Prostate gland (tissue), 2 donors: ENCODE measurements at regions not wholly inside any gene's neighbourhood (a gene's known extent, or its start where the extent isn't known, plus 50 kb on each side); places are given as distances from the start of the nearest gene placed in this dataset.

Experiments used
- DNase-seq: peaks from one replicate; pipeline ENCODE4 v3.0.0-alpha.2; 2019; ENCODE audit warnings: low spot score
- H3K27ac ChIP-seq, 2 donors: fragments of 200-600 bp; sonication (generic); 2 replicates each; pipeline ENCODE4 v1.5.1; 2017 to 2019
- H3K27me3 ChIP-seq: fragments of 200-600 bp; sonication (generic); replicated peaks from 2 replicates; pipeline ENCODE4 v1.5.1; 2019; ENCODE audit not compliant: insufficient read depth
- H3K36me3 ChIP-seq, 2 donors: fragments of 200-600 bp; sonication (generic); 1 replicate in 1 of 2; 2 replicates in 1 of 2; pipeline versions ENCODE4 v1.5.1 to v1.8.1; 2017 to 2019
- H3K4me1 ChIP-seq: fragments of 200-600 bp; sonication (generic); replicated peaks from 2 replicates; pipeline ENCODE4 v1.5.1; 2019
- H3K4me3 ChIP-seq, 2 donors: fragments of 200-600 bp; sonication (generic); 2 replicates each; pipeline ENCODE4 v1.5.1; 2017 to 2019
- H3K9me3 ChIP-seq: fragments of 200-600 bp; sonication (generic); 2 replicates; pipeline ENCODE4 v1.5.1; 2017
- CTCF ChIP-seq, 4 experiments: fragments of 200-600 bp in 2 of 4; fragments of 450-650 bp in 2 of 4; sonication (generic) in 2 of 4; IDR thresholded peaks; 1 replicate in 3 of 4; 2 replicates in 1 of 4; pipeline ENCODE4 v1.5.1; 2016 to 2019; ENCODE audit warnings: antibody characterized with exemption in 4 of 4, mild to moderate bottlenecking in 2 of 4, moderate library complexity in 2 of 4
- POLR2A ChIP-seq: fragments of 450-650 bp; IDR thresholded peaks from one replicate; pipeline ENCODE4 v1.6.1; 2016; ENCODE audit warnings: antibody characterized with exemption, mild to moderate bottlenecking
- POLR2AphosphoS5 ChIP-seq: sonication (generic); formaldehyde crosslinking; IDR thresholded peaks from one replicate; pipeline ENCODE4 v1.6.1; 2017; ENCODE audit warnings: antibody characterized with exemption
- WGBS: methylation state at CpG from one replicate; pipeline ENCODE4 v1.1.5; 2018; 5-methylcytosine and 5-hydroxymethylcytosine counted together
- intact Hi-C: fragments of 100-400 bp; cut with DNase I; formaldehyde crosslinking; loops from one replicate; pipeline ENCODE4 v1.14.2; 2022

- no peaks in the 10 kb centered on the region for H3K4me1 ChIP-seq
- H3K4me3 ChIP-seq: no peak overlapping the region
- no peaks in the 10 kb centered on the region for H3K27me3 ChIP-seq
- WGBS: 57% methylated on average over 5 of the region's 5 CpGs
- no peaks in the 10 kb centered on the region for H3K9me3 ChIP-seq
- no peak for DNase-seq
- H3K36me3 ChIP-seq: no peaks in the 10 kb centered on the region
- intact Hi-C loops: no loop called here
- no peak for TF ChIP-seq POLR2AphosphoS5
- TF ChIP-seq CTCF (IDR thresholded peaks at IDR 0.05): no peak
- no peak for TF ChIP-seq POLR2A
- H3K27ac ChIP-seq: no peak overlapping the region
Observed at GRCh38 chr13:37345391-37345790, 239.9 kb upstream of the CSNK1A1L start.

- intact Hi-C loops: no loop called here
- no peaks in the 10 kb centered on the region for H3K27me3 ChIP-seq
- TF ChIP-seq POLR2AphosphoS5 (no peak), POLR2A (no peak), CTCF (IDR thresholded peaks at IDR 0.05) (no peak)
- no peak for DNase-seq
- H3K36me3 ChIP-seq: no peaks in the 10 kb centered on the region
- H3K4me1 ChIP-seq: no peaks in the 10 kb centered on the region
- H3K9me3 ChIP-seq: no peaks in the 10 kb centered on the region
- H3K27ac ChIP-seq: no peak overlapping the region
- WGBS: 31% methylated on average over 3 of the region's 3 CpGs
- no peak overlapping the region for H3K4me3 ChIP-seq
Observed at GRCh38 chr13:37344056-37344455, 238.6 kb upstream of the CSNK1A1L start.

DNA sequence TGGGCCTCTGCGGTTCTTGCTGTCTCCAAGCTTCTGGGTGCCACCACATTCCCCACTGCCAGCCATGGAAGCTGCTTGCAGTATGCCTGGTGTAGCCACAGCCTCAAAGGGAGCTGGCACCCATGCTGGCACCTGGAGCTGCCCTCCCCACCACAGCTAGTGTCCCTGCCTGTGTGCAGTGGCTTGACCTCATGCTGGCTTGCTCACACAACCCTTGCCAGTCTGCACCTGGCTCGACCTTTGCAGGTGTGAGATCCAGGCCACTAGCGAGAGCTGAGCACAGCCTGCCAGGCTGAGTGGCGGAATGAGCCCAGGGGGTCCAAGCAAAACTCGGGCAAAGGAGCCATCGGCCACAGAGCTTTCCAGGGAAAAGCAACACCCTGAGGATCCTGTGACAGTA, 236.7 kb upstream of the CSNK1A1L start:
- Histone ChIP-seq H3K4me1 (no peaks in the 10 kb centered on the region), H3K27ac (no peak overlapping the region), H3K9me3 (no peaks in the 10 kb centered on the region), H3K27me3 (no peaks in the 10 kb centered on the region), H3K4me3 (no peak overlapping the region), H3K36me3 (no peaks in the 10 kb centered on the region)
- WGBS: 79% methylated on average over 6 of the region's 6 CpGs
- no peak for DNase-seq
- intact Hi-C loops: no loop called here
- TF ChIP-seq CTCF (IDR thresholded peaks at IDR 0.05): no peak
- no peak for TF ChIP-seq POLR2A
- TF ChIP-seq POLR2AphosphoS5: no peak

DNA sequence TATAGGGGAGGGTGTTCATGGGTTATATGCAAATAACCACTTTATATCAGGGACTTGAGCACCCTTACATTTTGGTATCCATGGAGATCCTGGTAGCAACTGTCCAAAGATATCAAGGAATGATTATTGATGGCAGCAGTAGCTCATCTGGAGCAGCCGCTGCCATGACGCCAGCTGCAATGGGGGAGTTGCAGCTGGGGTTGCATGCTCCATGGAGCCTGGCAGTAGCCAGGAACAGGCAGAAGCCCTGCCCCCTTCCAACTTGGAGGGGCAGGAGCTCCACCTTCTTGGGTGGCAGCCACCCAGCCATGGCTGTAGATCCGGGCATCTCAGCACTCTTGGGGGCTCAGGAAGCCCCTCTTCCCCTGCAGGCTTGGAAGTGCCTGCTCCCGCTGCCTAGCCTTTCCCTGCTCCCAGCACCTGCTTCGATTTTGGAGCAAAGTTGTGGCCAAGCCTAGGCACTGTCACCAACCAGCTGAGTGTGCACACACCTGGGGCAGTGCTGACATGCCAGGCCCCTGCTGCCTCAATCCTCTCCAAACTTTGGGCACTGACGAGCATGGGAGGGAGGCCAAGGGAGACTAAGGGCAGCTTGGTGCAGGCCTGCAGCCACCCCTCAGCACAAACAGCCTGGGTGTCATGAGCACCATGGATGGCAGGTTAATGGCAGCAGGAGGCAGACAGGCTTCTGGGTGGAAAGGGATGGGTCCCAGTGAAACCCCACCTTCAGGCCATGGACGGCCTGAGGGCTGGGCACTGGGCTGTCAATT, 235.6 kb upstream of the CSNK1A1L start:
- 70% methylated on average over 7 of the region's 7 CpGs for WGBS
- Histone ChIP-seq H3K27me3 (no peaks in the 10 kb centered on the region), H3K4me1 (no peaks in the 10 kb centered on the region), H3K27ac (no peak overlapping the region), H3K9me3 (no peaks in the 10 kb centered on the region), H3K36me3 (no peaks in the 10 kb centered on the region), H3K4me3 (no peak overlapping the region)
- DNase-seq: no peak
- TF ChIP-seq POLR2A (no peak), CTCF (IDR thresholded peaks at IDR 0.05) (no peak), POLR2AphosphoS5 (no peak)
- intact Hi-C loops: no loop called here

GRCh38 chr13:37339386-37339735, 233.9 kb upstream of the CSNK1A1L start:
- Histone ChIP-seq H3K9me3 (no peaks in the 10 kb centered on the region), H3K36me3 (no peaks in the 10 kb centered on the region), H3K27ac (no peak overlapping the region), H3K4me1 (no peaks in the 10 kb centered on the region), H3K4me3 (no peak overlapping the region), H3K27me3 (no peaks in the 10 kb centered on the region)
- DNase-seq: no peak
- WGBS: 84% methylated on average over 2 of the region's 2 CpGs
- TF ChIP-seq POLR2A (no peak), POLR2AphosphoS5 (no peak), CTCF (IDR thresholded peaks at IDR 0.05) (no peak)
- intact Hi-C loops: no loop called here
